GM12878 (cell line): ENCODE measurements at regions not wholly inside any gene's neighbourhood (a gene's known extent, or its start where the extent isn't known, plus 50 kb on each side); places are given as distances from the start of the nearest gene placed in this dataset.

ENCODE experiments used
- ATAC-seq: fragments of 200-7000 bp; cut with Tn5 transposase; 3 replicates; pipeline ENCODE4 v1.9.1; 2020; ENCODE audit warnings: mild to moderate bottlenecking, moderate library complexity
- BruUV-seq: library from RNA; stranded (reverse); fragments of 400-500 nt; replicated peaks from 2 replicates; lab custom pipeline; 2021; lab: Mats Ljungman, UMichigan
- CTCF ChIA-PET: fragments of 300-600 bp; sonication (Branson Sonifier 250); formaldehyde crosslinking; extraction: SDS; loops from one replicate; lab custom pipeline; 2021; ENCODE audit warnings: inconsistent platforms; lab: Yijun Ruan, JAX
- POLR2A ChIA-PET: fragments of 350-600 bp; formaldehyde crosslinking; extraction: SDS; loops from one replicate; lab custom pipeline; 2021; ENCODE audit warnings: inconsistent platforms; lab: Charles Lee
- RAD21 ChIA-PET: fragments of 300-600 bp; sonication (Branson Sonifier 250); formaldehyde crosslinking; loops from one replicate; lab custom pipeline; 2023; ENCODE audit warnings: antibody characterized with exemption; ENCODE audit not compliant: unreplicated experiment; lab: Charles Lee
- SMC1A ChIA-PET: fragments of 300-600 bp; sonication (Branson Sonifier 250); formaldehyde crosslinking; loops from one replicate; lab custom pipeline; 2023; ENCODE audit not compliant: unreplicated experiment, uncharacterized antibody; lab: Charles Lee
- DNase-seq: peaks from one replicate; pipeline ENCODE4 v3.0.0-alpha.2; 2011; ENCODE audit warnings: low read depth, low spot score
- FAIRE-seq: peaks from 3 replicates; lab custom pipeline; 2011; peaks lifted over from hg19 to GRCh38; lab: Jason Lieb, UNC
- H2AFZ ChIP-seq: 2 replicates; pipeline ENCODE4 v1.6.0; 2011; ENCODE audit warnings: low read depth, low read length, control low read depth; ENCODE audit not compliant: control insufficient read depth
- H3K27ac ChIP-seq: 2 replicates; pipeline ENCODE4 v1.5.1; 2011; ENCODE audit warnings: control low read depth; ENCODE audit not compliant: control insufficient read depth, insufficient read depth
- H3K27me3 ChIP-seq, 2 experiments: replicated peaks in 1 of 2; 2 replicates each; pipeline versions ENCODE4 v1.6.0 to v1.6.1; 2011; ENCODE audit warnings: low read length in 1 of 2; ENCODE audit not compliant: control insufficient read depth in 2 of 2, insufficient read depth in 2 of 2
- H3K36me3 ChIP-seq, 2 experiments: 2 replicates each; pipeline ENCODE4 v1.5.1; 2011; ENCODE audit warnings: low read length in 1 of 2; ENCODE audit not compliant: control insufficient read depth in 2 of 2, insufficient read depth in 2 of 2
- H3K4me1 ChIP-seq: 2 replicates; pipeline ENCODE4 v1.6.1; 2011; ENCODE audit warnings: mild to moderate bottlenecking, low read length, moderate library complexity, mixed read lengths; ENCODE audit not compliant: control insufficient read depth, insufficient read depth
- H3K4me2 ChIP-seq: 2 replicates; pipeline ENCODE4 v1.6.0; 2011; ENCODE audit warnings: control low read depth; ENCODE audit not compliant: control insufficient read depth, insufficient read depth
- H3K4me3 ChIP-seq: fragments of 200-600 bp; sonication (generic); 2 replicates; pipeline ENCODE4 v1.5.1; 2016
- H3K79me2 ChIP-seq: 2 replicates; pipeline ENCODE4 v1.6.0; 2011; ENCODE audit warnings: low read length; ENCODE audit not compliant: control insufficient read depth, insufficient read depth
- H3K9ac ChIP-seq: 2 replicates; pipeline ENCODE4 v1.8.0; 2011; ENCODE audit warnings: low read length, control low read depth, mixed read lengths; ENCODE audit not compliant: control insufficient read depth, insufficient read depth
- H3K9me3 ChIP-seq: replicated peaks from 3 replicates; pipeline ENCODE4 v1.5.1; 2011; ENCODE audit warnings: mild to moderate bottlenecking, low read length; ENCODE audit not compliant: control insufficient read depth, insufficient read depth
- H4K20me1 ChIP-seq: 2 replicates; pipeline ENCODE4 v1.6.0; 2011; ENCODE audit not compliant: control insufficient read depth, insufficient read depth
- ATF7 ChIP-seq: fragments of 450-650 bp; IDR thresholded peaks from 2 replicates; pipeline ENCODE4 v1.6.1; 2016; ENCODE audit warnings: low read depth, mild to moderate bottlenecking
- CBX5 ChIP-seq: sonication (generic); IDR thresholded peaks from 2 replicates; pipeline ENCODE4 v1.6.1; 2016; ENCODE audit warnings: low read depth, moderate library complexity, mild to moderate bottlenecking, inconsistent platforms
- FOXM1 ChIP-seq: IDR thresholded peaks from 2 replicates; pipeline ENCODE4 v1.6.1; 2012; ENCODE audit warnings: low read depth, mild to moderate bottlenecking, inconsistent platforms, low read length, moderate library complexity
- HDAC6 ChIP-seq: fragments of 200-600 bp; sonication (generic); IDR thresholded peaks from one replicate; pipeline ENCODE4 v1.8.0; 2017; ENCODE audit warnings: antibody characterized with exemption; ENCODE audit not compliant: unreplicated experiment
- KAT2A ChIP-seq: conservative IDR thresholded peaks from 2 replicates; pipeline ENCODE4 v1.6.1; 2011; ENCODE audit warnings: low read depth, low read length; ENCODE audit not compliant: control insufficient read depth
- NBN ChIP-seq: fragments of 450-650 bp; IDR thresholded peaks from 2 replicates; pipeline ENCODE4 v1.6.1; 2016
- POLR2AphosphoS5 ChIP-seq: IDR thresholded peaks from 2 replicates; pipeline ENCODE4 v1.6.1; 2011; ENCODE audit warnings: mild to moderate bottlenecking, low read length, inconsistent platforms
- SMAD1 ChIP-seq: fragments of 450-650 bp; IDR thresholded peaks from 2 replicates; pipeline ENCODE4 v1.6.1; 2018; ENCODE audit warnings: mild to moderate bottlenecking, low read depth; ENCODE audit not compliant: partially characterized antibody
- STAT3 ChIP-seq: IDR thresholded peaks from 2 replicates; pipeline ENCODE4 v1.6.1; 2011; ENCODE audit warnings: low read depth, low read length, improper control_type of control experiment
- SUPT20H ChIP-seq: IDR thresholded peaks from 2 replicates; pipeline ENCODE4 v1.6.1; 2011; ENCODE audit warnings: low read depth, mild to moderate bottlenecking, low read length, moderate library complexity, borderline replicate concordance; ENCODE audit not compliant: control insufficient read depth
- TBL1XR1 ChIP-seq: IDR thresholded peaks from 2 replicates; pipeline ENCODE4 v1.6.1; 2012; ENCODE audit warnings: low read depth, low read length, improper control_type of control experiment
- WGBS: methylation state at CpG from one replicate; pipeline ENCODE4 v1.1.6; 2016; ENCODE audit warnings: low lambda C conversion rate; ENCODE audit not compliant: insufficient replicate concordance, insufficient coverage; ENCODE audit errors: missing lambda C conversion rate; 5-methylcytosine and 5-hydroxymethylcytosine counted together
- in situ Hi-C: fragments of 300-500 bp; cut with MboI; formaldehyde crosslinking; loops from 9 replicates; pipeline ENCODE4 v1.14.3; 2018; ENCODE audit warnings: mixed read lengths
- intact Hi-C: fragments of 100-400 bp; cut with micrococcal nuclease; formaldehyde crosslinking; loops from one replicate; pipeline ENCODE4 v1.14.2; 2022; ENCODE audit not compliant: unreplicated experiment
- TF ChIP-seq, protein P1 (sequence below): fragments of 450-650 bp; IDR thresholded peaks from 2 replicates; pipeline ENCODE4 v1.6.1; 2014; ENCODE audit warnings: mild to moderate bottlenecking
- TF ChIP-seq, protein P2 (sequence below): IDR thresholded peaks from 2 replicates; pipeline ENCODE4 v1.6.1; 2011; ENCODE audit warnings: low read depth, low read length, improper control_type of control experiment, borderline replicate concordance

DNA sequence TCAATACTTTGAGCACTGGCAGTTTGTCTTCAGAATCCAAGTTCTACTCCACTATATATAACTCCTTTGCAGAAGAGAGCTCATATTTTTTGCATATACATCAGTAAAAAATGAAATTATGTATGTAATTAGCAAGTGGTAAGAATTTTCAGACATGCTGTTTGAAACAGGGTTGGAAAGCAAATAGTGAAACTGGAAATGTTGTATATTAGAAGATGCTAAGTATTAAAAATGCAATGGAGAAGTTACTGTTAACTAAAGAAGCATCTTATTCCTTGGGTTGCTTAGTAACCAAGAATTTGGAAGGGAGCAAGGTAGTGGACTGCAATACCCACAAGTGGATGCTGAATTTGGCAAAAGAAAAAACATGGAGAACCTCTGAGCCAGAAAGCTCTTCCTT, 88.6 kb upstream of the DLGAP1 start:
- no peak for TF ChIP-seq POLR2AphosphoS5
- TF ChIP-seq, all 136 proteins: peak for 0
- FAIRE-seq: no peak

DNA sequence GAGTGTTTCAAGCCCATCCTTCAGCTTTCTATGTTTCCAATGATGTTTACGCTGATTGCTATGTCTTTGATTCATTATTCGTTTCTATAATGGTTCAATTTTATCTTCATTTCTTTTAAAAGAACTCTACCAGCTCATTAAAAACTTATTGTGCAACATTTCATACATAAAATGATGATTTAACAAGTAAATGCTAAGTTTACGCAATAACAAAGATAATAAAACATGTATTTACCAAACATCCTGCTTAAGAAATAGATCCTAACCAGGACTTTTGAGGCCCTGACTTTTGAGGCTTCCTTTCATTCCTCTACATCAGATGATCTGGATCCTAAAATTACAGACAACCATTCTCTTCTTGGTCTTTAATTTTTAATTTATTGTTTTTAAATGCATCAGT, 86.5 kb upstream of the DLGAP1 start:
- ATAC-seq (no peak), DNase-seq (no peak), FAIRE-seq (no peak)
- 42% methylated on average over 3 of the region's 3 CpGs for WGBS
- H3K79me2 ChIP-seq: no peaks in the 10 kb centered on the region
- no peak overlapping the region for H3K27ac ChIP-seq
- H3K9ac ChIP-seq: no peak overlapping the region
- in situ Hi-C loops (no loop called here), intact Hi-C loops (no loop called here)
- H2AFZ ChIP-seq: no peak overlapping the region
- ChIA-PET POLR2A (no interaction called here), SMC1A (interaction anchor here (1.9 kb wide), 1 partner anchor 13 kb away, joined by 7 read pairs; no protein-coding TSS in a partner anchor), RAD21 (no interaction called here), CTCF (no interaction called here)
- no peaks in the 10 kb centered on the region for H3K36me3 ChIP-seq
- no peaks in the 10 kb centered on the region for H3K4me1 ChIP-seq
- no peaks in the 10 kb centered on the region for H3K27me3 ChIP-seq
- no peak overlapping the region for H3K4me3 ChIP-seq
- H3K4me2 ChIP-seq: no peak overlapping the region
- no peaks in the 10 kb centered on the region for H4K20me1 ChIP-seq
- no peaks in the 10 kb centered on the region; the same call in 2 of the 3 replicates for H3K9me3 ChIP-seq
- no TSS peak for BruUV-seq
- TF ChIP-seq, protein P1, sequence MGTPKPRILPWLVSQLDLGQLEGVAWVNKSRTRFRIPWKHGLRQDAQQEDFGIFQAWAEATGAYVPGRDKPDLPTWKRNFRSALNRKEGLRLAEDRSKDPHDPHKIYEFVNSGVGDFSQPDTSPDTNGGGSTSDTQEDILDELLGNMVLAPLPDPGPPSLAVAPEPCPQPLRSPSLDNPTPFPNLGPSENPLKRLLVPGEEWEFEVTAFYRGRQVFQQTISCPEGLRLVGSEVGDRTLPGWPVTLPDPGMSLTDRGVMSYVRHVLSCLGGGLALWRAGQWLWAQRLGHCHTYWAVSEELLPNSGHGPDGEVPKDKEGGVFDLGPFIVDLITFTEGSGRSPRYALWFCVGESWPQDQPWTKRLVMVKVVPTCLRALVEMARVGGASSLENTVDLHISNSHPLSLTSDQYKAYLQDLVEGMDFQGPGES: no peak
- TF ChIP-seq TBL1XR1: no peak
- TF ChIP-seq SUPT20H: no peak
- TF ChIP-seq SMAD1: no peak
- no peak for TF ChIP-seq FOXM1
- TF ChIP-seq, protein P2, sequence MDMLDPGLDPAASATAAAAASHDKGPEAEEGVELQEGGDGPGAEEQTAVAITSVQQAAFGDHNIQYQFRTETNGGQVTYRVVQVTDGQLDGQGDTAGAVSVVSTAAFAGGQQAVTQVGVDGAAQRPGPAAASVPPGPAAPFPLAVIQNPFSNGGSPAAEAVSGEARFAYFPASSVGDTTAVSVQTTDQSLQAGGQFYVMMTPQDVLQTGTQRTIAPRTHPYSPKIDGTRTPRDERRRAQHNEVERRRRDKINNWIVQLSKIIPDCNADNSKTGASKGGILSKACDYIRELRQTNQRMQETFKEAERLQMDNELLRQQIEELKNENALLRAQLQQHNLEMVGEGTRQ: no peak
- TF ChIP-seq CBX5: no peak
- no peak for TF ChIP-seq HDAC6
- no peak for TF ChIP-seq KAT2A
- TF ChIP-seq ATF7: no peak
- no peak for TF ChIP-seq NBN
- TF ChIP-seq STAT3: no peak

More for the DNA sequence above, 88.6 kb upstream of the DLGAP1 start:
- BruUV-seq: no TSS peak
- Histone ChIP-seq H4K20me1 (no peaks in the 10 kb centered on the region), H3K36me3 (no peaks in the 10 kb centered on the region), H3K9ac (no peak overlapping the region), H3K9me3 (no peaks in the 10 kb centered on the region; the same call in 2 of the 3 replicates), H3K4me3 (no peak overlapping the region), H3K4me1 (no peaks in the 10 kb centered on the region), H3K27me3 (no peaks in the 10 kb centered on the region), H3K79me2 (no peaks in the 10 kb centered on the region), H2AFZ (no peak overlapping the region), H3K27ac (no peak overlapping the region), H3K4me2 (no peak overlapping the region)
- DNase-seq (no peak), ATAC-seq (no peak)
- SMC1A ChIA-PET: interaction anchor here (0.6 kb wide), 1 partner anchor 455 kb away, joined by 3 read pairs; no protein-coding TSS in a partner anchor
- CTCF ChIA-PET: no interaction called here
- intact Hi-C loops: no loop called here
- in situ Hi-C loops: no loop called here
- POLR2A ChIA-PET: interaction anchor here (0.6 kb wide), 1 partner anchor 75 kb away, joined by 6 read pairs; no protein-coding TSS in a partner anchor
- RAD21 ChIA-PET: no interaction called here
